ENCODE measurements at regions not wholly inside any gene's neighbourhood (a gene's known extent, or its start where the extent isn't known, plus 50 kb on each side); places are given as distances from the start of the nearest gene placed in this dataset.

DNA sequence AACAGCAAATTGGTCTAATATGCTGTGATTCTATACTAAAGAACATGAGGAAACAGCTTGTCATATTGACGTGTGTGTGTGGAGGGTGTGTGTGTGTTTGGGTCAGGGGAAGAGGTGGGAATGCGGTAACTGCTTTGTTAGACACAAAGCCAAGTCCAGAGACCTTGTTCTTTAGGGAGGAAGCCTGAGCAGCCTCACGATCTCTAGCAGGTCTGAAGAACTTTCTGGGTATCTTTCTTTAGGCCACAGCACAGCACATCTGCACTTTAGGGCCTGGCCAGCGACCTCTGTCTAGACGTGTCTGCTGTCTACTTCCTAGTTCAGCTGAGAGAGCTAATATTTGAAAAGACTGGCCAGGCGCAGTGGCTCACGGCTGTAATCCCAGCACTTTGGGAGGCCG lies 220.0 kb upstream of the TPRG1 start:
- TF ChIP-seq, protein P1, sequence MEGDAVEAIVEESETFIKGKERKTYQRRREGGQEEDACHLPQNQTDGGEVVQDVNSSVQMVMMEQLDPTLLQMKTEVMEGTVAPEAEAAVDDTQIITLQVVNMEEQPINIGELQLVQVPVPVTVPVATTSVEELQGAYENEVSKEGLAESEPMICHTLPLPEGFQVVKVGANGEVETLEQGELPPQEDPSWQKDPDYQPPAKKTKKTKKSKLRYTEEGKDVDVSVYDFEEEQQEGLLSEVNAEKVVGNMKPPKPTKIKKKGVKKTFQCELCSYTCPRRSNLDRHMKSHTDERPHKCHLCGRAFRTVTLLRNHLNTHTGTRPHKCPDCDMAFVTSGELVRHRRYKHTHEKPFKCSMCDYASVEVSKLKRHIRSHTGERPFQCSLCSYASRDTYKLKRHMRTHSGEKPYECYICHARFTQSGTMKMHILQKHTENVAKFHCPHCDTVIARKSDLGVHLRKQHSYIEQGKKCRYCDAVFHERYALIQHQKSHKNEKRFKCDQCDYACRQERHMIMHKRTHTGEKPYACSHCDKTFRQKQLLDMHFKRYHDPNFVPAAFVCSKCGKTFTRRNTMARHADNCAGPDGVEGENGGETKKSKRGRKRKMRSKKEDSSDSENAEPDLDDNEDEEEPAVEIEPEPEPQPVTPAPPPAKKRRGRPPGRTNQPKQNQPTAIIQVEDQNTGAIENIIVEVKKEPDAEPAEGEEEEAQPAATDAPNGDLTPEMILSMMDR (conservative IDR thresholded peaks at IDR 0.05 in 1 of 2, IDR thresholded peaks at IDR 0.05 in 1 of 2; ENCODE audit: extremely low read depth in 1 of 2, insufficient read depth in 1 of 2, low read depth in 1 of 2, low read length in 2 of 2): no peak
- TF ChIP-seq EZH2 (IDR thresholded peaks at IDR 0.05; ENCODE audit: borderline replicate concordance, low read length): no peak
